Cortex of kidney (tissue), 1 donor: ENCODE measurements at regions not wholly inside any gene's neighbourhood (a gene's known extent, or its start where the extent isn't known, plus 50 kb on each side); places are given as distances from the start of the nearest gene placed in this dataset.

Source experiments
- DNase-seq: peaks from one replicate; lab custom pipeline; 2025; lab: John Stamatoyannopoulos, UW

- no peak for DNase-seq
Observed at GRCh38 chr7:155202106-155202871, 95.4 kb upstream of the INSIG1 start.

- DNase-seq = no peak
Observed at GRCh38 chr7:155203059-155203881, 94.4 kb upstream of the INSIG1 start.

GRCh38 chr7:155203882-155204691, 93.6 kb upstream of the INSIG1 start:
- DNase-seq = no peak

- no peak for DNase-seq
Observed at GRCh38 chr7:155204744-155205367, 92.8 kb upstream of the INSIG1 start.

DNA sequence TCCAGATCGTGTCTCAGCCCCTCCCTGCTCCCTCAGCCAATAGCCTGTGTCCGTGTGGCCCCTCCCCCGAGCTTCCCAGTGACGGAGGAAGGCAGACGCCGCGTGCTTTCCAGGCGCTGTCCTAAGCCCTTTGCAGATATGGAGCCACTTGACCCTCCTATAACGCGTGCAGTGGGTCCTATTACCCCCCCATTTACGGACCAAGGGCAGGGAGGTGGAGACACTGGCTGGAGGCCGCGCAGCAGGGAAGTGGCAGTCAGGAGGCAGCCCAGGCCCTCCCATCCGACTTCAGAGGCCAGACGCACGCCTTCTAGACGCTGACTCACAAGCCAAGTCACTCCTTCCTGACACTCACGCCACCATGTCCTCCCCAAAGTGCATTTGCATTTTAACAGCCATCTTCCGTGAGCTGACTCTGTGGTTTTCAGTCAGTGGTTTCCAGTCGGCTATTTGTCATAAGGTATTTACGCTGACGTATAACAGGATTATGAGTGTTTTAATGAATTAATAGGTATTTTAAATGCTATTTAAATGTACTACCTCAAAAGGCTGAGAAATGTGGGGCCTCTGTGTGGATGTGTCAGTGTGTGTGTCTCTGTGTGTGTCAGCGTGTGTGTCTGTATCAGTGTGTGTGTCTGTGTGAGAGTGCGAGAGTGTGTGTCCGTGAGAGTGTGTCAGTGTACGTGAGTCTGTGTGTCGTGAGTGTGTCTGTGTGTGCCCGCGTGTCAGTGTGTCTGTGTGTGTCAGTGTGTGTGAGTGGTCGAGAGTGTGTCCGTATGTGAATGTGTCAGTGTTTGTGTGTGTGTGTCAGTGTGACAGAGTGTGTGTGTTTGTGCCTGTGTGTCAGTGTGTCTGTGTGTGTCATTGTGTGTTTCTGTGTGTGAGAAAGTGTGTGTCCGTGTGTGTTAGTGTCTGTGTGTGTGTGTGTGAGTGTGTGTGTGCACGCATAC, 92.0 kb upstream of the INSIG1 start:
- peak; percentile 84 for DNase-seq

DNA sequence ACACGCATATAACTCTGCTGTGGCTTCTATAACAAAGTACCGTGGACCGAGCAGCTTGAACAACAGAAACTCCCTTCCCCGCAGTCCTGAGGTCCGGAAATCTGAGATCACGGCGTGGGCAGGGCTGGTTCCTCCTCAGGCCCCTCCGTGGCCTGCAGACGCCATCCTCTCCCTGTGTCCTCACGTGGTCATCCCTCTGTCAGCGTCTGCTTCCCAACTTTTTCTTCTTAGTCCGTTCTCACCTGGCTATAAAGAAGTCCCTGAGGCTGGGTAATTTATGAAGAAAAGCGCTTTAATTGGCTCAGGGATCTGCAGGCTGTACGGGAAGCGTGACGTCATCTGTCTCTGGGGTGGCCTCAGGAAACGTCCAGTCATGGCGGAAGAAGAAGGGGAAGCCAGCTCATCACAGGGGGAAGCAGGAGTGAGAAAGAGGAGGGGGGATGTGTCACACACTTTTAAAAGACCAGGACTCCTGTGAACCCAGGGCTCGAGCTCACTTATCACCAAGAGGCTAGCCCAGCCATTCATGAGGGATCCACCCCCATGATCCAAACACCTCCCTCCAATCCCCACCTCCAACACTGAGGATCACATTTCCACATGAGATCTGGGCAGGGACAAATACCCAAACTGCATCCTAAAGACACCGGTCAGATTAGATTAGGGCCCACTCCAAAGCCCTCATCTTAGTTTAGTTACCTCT, 91.2 kb upstream of the INSIG1 start:
- DNase-seq = no peak

DNA sequence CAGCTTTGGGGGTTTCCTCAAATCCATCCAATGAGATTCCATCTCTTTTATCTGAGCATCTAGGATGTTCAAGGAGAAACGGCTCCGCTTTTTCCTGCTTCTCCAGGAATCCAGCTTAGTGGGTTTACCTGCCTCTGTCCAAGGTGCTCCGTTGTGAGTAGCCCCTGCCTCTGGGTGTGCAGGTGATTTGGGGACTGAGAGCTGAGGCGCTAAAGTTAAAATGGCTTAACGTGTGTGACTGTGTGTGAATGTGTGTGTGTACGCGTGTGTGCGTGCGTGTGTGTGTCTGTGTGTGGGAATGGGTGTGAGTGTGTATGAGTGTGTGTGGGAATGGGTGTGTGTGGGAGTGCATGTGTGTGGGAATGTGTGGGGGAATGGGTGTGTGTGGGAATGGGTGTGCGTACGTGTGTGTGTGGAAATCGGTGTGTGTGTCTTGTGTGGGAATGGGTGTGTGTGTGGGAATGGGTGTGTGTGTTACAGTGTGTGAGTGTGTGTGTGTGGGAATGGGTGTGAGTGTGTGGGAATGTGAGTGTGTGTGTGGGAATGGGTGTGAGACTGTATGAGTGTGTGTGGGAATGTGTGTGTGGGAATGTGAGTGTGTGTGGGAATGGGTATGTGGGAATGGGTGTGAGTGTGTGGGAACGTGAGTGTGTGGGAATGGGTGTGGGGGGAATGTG, 90.2 kb upstream of the INSIG1 start:
- DNase-seq = no peak

- DNase-seq = no peak
Observed at GRCh38 chr7:155208681-155209477, 88.8 kb upstream of the INSIG1 start.

DNA sequence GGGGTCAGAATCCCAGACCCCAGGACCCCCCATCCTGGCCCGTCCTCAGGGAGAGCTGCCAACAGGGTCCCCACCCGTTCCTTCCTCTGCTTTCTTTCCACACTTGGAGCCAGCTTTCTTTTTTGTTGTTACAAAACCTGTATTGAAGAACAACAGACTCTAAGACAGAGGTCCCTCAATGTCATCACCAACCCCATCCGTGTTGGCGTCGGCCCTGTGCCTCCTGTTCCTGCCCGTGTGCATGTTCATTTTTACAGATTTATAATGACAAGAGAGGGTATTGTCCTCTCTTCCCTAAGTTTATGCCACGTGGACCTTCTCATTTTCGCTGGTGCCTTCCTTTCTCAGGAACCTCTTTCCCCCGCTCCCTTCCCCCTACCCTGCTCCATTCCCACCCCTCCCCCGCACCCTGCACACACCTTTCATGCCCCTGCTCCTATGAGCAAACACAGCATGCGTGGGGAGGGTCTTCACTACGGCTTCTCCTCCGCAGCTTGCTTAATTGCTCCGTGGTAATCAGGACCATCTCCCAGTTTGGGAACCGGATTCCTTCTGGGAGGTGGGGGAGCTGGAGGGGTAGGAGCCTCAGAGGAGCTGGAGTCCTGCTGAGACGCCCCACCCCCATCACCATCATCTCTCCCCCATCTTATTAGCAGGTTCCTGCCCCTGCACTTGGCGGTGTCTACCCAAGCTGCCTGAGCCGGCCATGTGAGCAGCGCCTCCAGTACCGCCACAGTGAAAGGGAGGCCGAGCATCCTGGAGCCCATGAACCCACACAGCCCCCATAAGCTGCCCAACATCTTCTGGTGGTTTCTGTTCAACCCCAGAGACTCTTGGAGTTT, 88.0 kb upstream of the INSIG1 start:
- no peak for DNase-seq

- no peak for DNase-seq
Observed at GRCh38 chr7:155210356-155210755, 87.3 kb upstream of the INSIG1 start.

GRCh38 chr7:155211173-155211572, 86.5 kb upstream of the INSIG1 start:
- DNase-seq = no peak

GRCh38 chr7:155211761-155212160, 85.9 kb upstream of the INSIG1 start:
- no peak for DNase-seq

GRCh38 chr7:155212301-155213015, 85.2 kb upstream of the INSIG1 start:
- DNase-seq = no peak

DNA sequence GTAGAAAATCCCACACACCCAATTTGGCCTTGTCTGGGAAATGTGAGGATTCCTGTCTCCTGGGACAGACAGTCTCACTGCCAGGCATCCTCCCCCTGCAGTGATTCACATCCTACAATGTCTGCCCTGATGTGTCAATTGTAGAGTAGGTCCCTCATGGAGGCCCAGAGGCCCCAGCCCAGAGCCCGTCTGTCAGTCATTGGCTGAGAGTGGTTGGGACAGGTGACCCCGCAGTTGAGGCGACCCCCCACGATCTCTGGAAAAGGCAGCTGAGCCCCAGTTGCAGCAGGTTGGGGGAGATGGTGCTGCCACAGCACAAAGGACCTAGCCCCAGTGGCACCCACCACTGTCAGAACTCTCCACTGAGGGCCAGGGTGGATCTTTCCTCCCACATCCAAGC, 84.3 kb upstream of the INSIG1 start:
- no peak for DNase-seq

- no peak for DNase-seq
Observed at GRCh38 chr7:155213955-155214740, 83.5 kb upstream of the INSIG1 start.

DNA sequence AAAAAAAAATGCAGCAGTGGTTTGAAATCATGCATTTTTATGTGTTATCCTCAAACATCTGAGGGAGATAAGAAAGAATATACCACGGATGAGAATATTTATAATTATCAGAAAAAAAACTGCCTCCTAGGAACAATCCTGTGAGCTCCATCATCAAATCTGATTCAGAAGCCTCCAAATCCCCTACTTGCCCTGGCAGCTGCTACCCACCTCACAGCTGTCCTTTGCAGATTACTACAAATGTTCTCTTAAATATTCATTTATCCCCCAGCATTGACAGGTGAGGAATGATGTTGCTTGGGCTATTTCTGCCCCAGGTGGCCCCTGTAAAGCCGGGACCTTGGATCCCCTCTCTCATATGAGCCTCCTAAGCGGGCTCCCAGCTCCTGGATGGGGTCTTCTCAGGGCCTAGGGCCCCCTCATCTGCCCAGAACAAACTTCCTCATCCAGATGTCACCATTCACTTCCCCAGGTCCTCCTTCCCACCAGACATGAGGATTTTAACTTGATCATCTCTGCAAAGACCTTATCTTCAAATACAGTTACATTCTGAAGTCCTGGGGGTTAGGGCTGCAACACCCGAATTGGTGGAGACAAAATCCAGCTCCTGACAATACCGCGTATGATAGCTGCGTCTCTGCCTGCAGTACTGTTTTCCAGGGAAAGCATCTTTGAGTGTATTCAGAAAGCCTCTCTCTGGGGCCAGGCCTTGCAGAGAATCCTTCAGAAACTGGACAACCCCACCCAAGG, 81.9 kb upstream of the INSIG1 start:
- DNase-seq = no peak
